ENCODE measurements at regions not wholly inside any gene's neighbourhood (a gene's known extent, or its start where the extent isn't known, plus 50 kb on each side); places are given as distances from the start of the nearest gene placed in this dataset.

DNA sequence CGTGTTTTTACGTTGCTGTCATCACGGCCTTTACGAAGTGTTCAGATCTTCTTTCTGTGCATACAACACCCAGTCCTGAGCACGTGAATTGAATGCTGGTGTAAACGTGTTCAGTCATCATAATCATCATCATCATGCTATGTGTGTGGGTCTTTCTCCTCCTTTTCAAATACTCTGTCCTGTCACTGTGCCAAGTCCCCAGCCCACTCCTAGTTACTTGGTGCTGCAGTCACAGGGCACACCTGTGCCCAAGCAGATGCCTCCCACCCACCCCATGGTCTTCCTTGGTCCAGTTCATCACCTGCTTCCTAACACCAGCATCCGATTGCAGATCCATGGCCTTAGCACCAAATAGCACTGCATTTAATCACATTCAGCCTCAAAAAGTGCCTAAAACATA lies 78.6 kb upstream of the MGMT start:
- no peak overlapping the region for H3K4me3 ChIP-seq (replicated peaks in 1 of 3; ENCODE audit: insufficient read depth in 1 of 3, low read depth in 1 of 3, low read length in 3 of 3)
- H3K36me3 ChIP-seq (ENCODE audit: control insufficient read depth in 2 of 2, extremely low read depth in 1 of 2, insufficient read depth in 2 of 2, low read length in 2 of 2) = no peaks in the 10 kb centered on the region
- ChIA-PET POLR2A (no interaction called here), CTCF (no interaction called here)
- dilution Hi-C loops (cut with MboI; ENCODE audit: extremely low pct_ligation_motif_present, low sequenced_read_pairs) = no loop called here
- H3K4me1 ChIP-seq (ENCODE audit: control insufficient read depth, extremely low read depth, insufficient read depth, low read length) = no peaks in the 10 kb centered on the region
- TF ChIP-seq JUN (IDR thresholded peaks at IDR 0.05; ENCODE audit: borderline replicate concordance, insufficient read depth, insufficient read length, low read depth) (no peak), EZH2 (IDR thresholded peaks at IDR 0.05; ENCODE audit: borderline replicate concordance, low read depth, low read length, severe bottlenecking) (no peak), GATA2 (IDR thresholded peaks at IDR 0.05; ENCODE audit: insufficient read depth, insufficient read length, low read depth, low read length) (no peak), POLR2A (IDR thresholded peaks at IDR 0.05; ENCODE audit: low read depth, low read length) (no peak), FOS (IDR thresholded peaks at IDR 0.05; ENCODE audit: borderline replicate concordance, insufficient read depth, low read length) (no peak), POLR2AphosphoS5 (IDR thresholded peaks at IDR 0.05; ENCODE audit: insufficient read depth, low read depth, low read length) (no peak), MYC (IDR thresholded peaks at IDR 0.05; ENCODE audit: low read depth, low read length) (no peak)
- TF ChIP-seq, protein P1, sequence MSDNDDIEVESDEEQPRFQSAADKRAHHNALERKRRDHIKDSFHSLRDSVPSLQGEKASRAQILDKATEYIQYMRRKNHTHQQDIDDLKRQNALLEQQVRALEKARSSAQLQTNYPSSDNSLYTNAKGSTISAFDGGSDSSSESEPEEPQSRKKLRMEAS (IDR thresholded peaks at IDR 0.05; ENCODE audit: insufficient read depth, insufficient read length) = no peak
- TF ChIP-seq, protein P2, sequence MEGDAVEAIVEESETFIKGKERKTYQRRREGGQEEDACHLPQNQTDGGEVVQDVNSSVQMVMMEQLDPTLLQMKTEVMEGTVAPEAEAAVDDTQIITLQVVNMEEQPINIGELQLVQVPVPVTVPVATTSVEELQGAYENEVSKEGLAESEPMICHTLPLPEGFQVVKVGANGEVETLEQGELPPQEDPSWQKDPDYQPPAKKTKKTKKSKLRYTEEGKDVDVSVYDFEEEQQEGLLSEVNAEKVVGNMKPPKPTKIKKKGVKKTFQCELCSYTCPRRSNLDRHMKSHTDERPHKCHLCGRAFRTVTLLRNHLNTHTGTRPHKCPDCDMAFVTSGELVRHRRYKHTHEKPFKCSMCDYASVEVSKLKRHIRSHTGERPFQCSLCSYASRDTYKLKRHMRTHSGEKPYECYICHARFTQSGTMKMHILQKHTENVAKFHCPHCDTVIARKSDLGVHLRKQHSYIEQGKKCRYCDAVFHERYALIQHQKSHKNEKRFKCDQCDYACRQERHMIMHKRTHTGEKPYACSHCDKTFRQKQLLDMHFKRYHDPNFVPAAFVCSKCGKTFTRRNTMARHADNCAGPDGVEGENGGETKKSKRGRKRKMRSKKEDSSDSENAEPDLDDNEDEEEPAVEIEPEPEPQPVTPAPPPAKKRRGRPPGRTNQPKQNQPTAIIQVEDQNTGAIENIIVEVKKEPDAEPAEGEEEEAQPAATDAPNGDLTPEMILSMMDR (IDR thresholded peaks at IDR 0.05; ENCODE audit: extremely low read depth in 1 of 2, insufficient read depth in 1 of 2, low read depth in 1 of 2, low read length in 2 of 2) = no peak
- H3K9me3 ChIP-seq (replicated peaks; ENCODE audit: control insufficient read depth, insufficient read depth, low read length) = no peaks in the 10 kb centered on the region
- no peaks in the 10 kb centered on the region for H3K79me2 ChIP-seq (ENCODE audit: control insufficient read depth, insufficient read depth, low read length)
- no peak overlapping the region for H3K4me2 ChIP-seq (ENCODE audit: insufficient read depth, low read length)
- H3K9me1 ChIP-seq (replicated peaks; ENCODE audit: control insufficient read depth, extremely low read depth, insufficient read depth, low read length) = no peaks in the 10 kb centered on the region
- intact Hi-C loops (cut with micrococcal nuclease) = no loop called here
- no TSS peak for BruUV-seq (replicated peaks)
- no peak for DNase-seq (ENCODE audit: low read depth, low spot score)
- no peaks in the 10 kb centered on the region for H3K27me3 ChIP-seq (ENCODE audit: control insufficient read depth in 2 of 2, insufficient read depth in 2 of 2, low read length in 2 of 2)
- no peaks in the 10 kb centered on the region for H4K20me1 ChIP-seq (replicated peaks; ENCODE audit: control insufficient read depth, extremely low read depth, insufficient read depth, low read length)
- H3K9ac ChIP-seq (replicated peaks; ENCODE audit: extremely low read depth, insufficient read depth, low read length) = no peak overlapping the region
- H3K27ac ChIP-seq (ENCODE audit: insufficient read depth, low read depth, low read length) = no peak overlapping the region
- no peak overlapping the region for H2AFZ ChIP-seq (ENCODE audit: low read depth, low read length)
- no peak for FAIRE-seq
